Neural cell (in vitro differentiated cells): ENCODE measurements at regions not wholly inside any gene's neighbourhood (a gene's known extent, or its start where the extent isn't known, plus 50 kb on each side); places are given as distances from the start of the nearest gene placed in this dataset.

Experiments used
- EP300 ChIP-seq: fragments of 450-650 bp; conservative IDR thresholded peaks from 2 replicates; pipeline ENCODE4 v1.6.1; 2014; ENCODE audit warnings: antibody characterized with exemption, mild to moderate bottlenecking, moderate library complexity; ENCODE audit not compliant: poor library complexity, severe bottlenecking
- RAD21 ChIP-seq: fragments of 450-650 bp; conservative IDR thresholded peaks from 2 replicates; pipeline ENCODE4 v1.6.1; 2014; ENCODE audit warnings: antibody characterized with exemption, mild to moderate bottlenecking, moderate library complexity
- SMC3 ChIP-seq: fragments of 450-650 bp; conservative IDR thresholded peaks from 2 replicates; pipeline ENCODE4 v1.6.1; 2014; ENCODE audit warnings: antibody characterized with exemption, mild to moderate bottlenecking, moderate library complexity; ENCODE audit not compliant: poor library complexity
- TF ChIP-seq, protein P1 (sequence below): fragments of 450-650 bp; IDR thresholded peaks from 2 replicates; pipeline ENCODE4 v1.5.1; 2014; ENCODE audit warnings: antibody characterized with exemption, mild to moderate bottlenecking, moderate library complexity; ENCODE audit not compliant: poor library complexity, severe bottlenecking

DNA sequence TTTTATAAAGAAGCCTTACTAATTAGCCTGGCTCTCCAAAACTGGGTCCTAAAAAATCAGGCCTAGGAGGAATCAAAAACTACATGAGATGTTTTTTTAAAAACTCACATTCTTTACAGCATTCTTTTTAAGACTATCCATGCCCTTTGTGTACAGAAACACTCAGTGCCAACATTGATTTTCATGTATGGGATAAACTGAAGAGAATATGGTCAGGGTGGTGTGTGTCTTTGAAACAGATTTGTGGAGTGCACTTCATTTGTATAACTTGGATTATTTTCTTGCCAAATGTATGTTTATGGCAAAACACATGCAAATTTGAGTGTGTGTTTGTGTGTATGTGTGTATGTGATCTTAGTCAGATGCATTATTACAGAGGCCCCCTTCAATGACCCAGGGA lies 283.6 kb upstream of the ATP5MC3 start:
- TF ChIP-seq, protein P1, sequence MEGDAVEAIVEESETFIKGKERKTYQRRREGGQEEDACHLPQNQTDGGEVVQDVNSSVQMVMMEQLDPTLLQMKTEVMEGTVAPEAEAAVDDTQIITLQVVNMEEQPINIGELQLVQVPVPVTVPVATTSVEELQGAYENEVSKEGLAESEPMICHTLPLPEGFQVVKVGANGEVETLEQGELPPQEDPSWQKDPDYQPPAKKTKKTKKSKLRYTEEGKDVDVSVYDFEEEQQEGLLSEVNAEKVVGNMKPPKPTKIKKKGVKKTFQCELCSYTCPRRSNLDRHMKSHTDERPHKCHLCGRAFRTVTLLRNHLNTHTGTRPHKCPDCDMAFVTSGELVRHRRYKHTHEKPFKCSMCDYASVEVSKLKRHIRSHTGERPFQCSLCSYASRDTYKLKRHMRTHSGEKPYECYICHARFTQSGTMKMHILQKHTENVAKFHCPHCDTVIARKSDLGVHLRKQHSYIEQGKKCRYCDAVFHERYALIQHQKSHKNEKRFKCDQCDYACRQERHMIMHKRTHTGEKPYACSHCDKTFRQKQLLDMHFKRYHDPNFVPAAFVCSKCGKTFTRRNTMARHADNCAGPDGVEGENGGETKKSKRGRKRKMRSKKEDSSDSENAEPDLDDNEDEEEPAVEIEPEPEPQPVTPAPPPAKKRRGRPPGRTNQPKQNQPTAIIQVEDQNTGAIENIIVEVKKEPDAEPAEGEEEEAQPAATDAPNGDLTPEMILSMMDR, result no peak
- TF ChIP-seq EP300, result no peak
- no peak for TF ChIP-seq RAD21
- no peak for TF ChIP-seq SMC3
